ENCODE measurements at regions not wholly inside any gene's neighbourhood (a gene's known extent, or its start where the extent isn't known, plus 50 kb on each side); places are given as distances from the start of the nearest gene placed in this dataset.

GRCh38 chr4:22115262-22115661, 166.7 kb upstream of the KCNIP4 start:
- H3K9me3 ChIP-seq (ENCODE audit: control insufficient read depth, insufficient read depth, low read depth, low read length): no peaks in the 10 kb centered on the region
- H3K4me1 ChIP-seq (ENCODE audit: control insufficient read depth, extremely low read depth, insufficient read depth, low read length): no peaks in the 10 kb centered on the region
- TF ChIP-seq EZH2 (IDR thresholded peaks at IDR 0.05; ENCODE audit: low read length, missing control alignments): no peak
- TF ChIP-seq CTCF (conservative IDR thresholded peaks at IDR 0.05 in 1 of 2, IDR thresholded peaks at IDR 0.05 in 1 of 2; ENCODE audit: low read depth in 1 of 2, low read length in 2 of 2): no peak
- H3K36me3 ChIP-seq (ENCODE audit: control insufficient read depth, insufficient read depth, low read length): no peaks in the 10 kb centered on the region
- H3K9ac ChIP-seq (ENCODE audit: insufficient read depth, low read length): no peak overlapping the region
- H3K27ac ChIP-seq (ENCODE audit: insufficient read depth, low read length): no peak overlapping the region
- H3K27me3 ChIP-seq (ENCODE audit: control insufficient read depth, insufficient read depth, low read length): no peaks in the 10 kb centered on the region
- no peaks in the 10 kb centered on the region for H3K79me2 ChIP-seq (ENCODE audit: control insufficient read depth, insufficient read depth, low read length)
- DNase-seq (ENCODE audit: low read depth in 2 of 2): no peak
- no peak overlapping the region for H3K4me2 ChIP-seq (ENCODE audit: extremely low read depth, insufficient read depth, low read length)
- no peak overlapping the region for H2AFZ ChIP-seq (ENCODE audit: low read length)
- no peak overlapping the region for H3K4me3 ChIP-seq (replicated peaks in 1 of 4; ENCODE audit: control extremely low read depth in 1 of 4, insufficient read depth in 1 of 4, low read depth in 3 of 4, low read length in 4 of 4)
- no peaks in the 10 kb centered on the region for H4K20me1 ChIP-seq (ENCODE audit: control insufficient read depth, extremely low read depth, insufficient read depth, low read length)

GRCh38 chr4:22103768-22104167, 155.2 kb upstream of the KCNIP4 start:
- no peak for DNase-seq (ENCODE audit: low read depth in 2 of 2)
- H3K79me2 ChIP-seq (ENCODE audit: control insufficient read depth, insufficient read depth, low read length): no peaks in the 10 kb centered on the region
- H4K20me1 ChIP-seq (ENCODE audit: control insufficient read depth, extremely low read depth, insufficient read depth, low read length): no peaks in the 10 kb centered on the region
- no peak overlapping the region for H3K9ac ChIP-seq (ENCODE audit: insufficient read depth, low read length)
- H3K27ac ChIP-seq (ENCODE audit: insufficient read depth, low read length): no peak overlapping the region
- no peaks in the 10 kb centered on the region for H3K9me3 ChIP-seq (ENCODE audit: control insufficient read depth, insufficient read depth, low read depth, low read length)
- no peaks in the 10 kb centered on the region for H3K27me3 ChIP-seq (ENCODE audit: control insufficient read depth, insufficient read depth, low read length)
- H3K4me3 ChIP-seq (replicated peaks in 1 of 4; ENCODE audit: control extremely low read depth in 1 of 4, insufficient read depth in 1 of 4, low read depth in 3 of 4, low read length in 4 of 4): no peak overlapping the region
- H3K4me1 ChIP-seq (ENCODE audit: control insufficient read depth, extremely low read depth, insufficient read depth, low read length): no peaks in the 10 kb centered on the region
- H2AFZ ChIP-seq (ENCODE audit: low read length): no peak overlapping the region
- H3K4me2 ChIP-seq (ENCODE audit: extremely low read depth, insufficient read depth, low read length): no peak overlapping the region
- TF ChIP-seq EZH2 (IDR thresholded peaks at IDR 0.05; ENCODE audit: low read length, missing control alignments) (no peak), CTCF (conservative IDR thresholded peaks at IDR 0.05 in 1 of 2, IDR thresholded peaks at IDR 0.05 in 1 of 2; ENCODE audit: low read depth in 1 of 2, low read length in 2 of 2) (no peak)
- H3K36me3 ChIP-seq (ENCODE audit: control insufficient read depth, insufficient read depth, low read length): no peaks in the 10 kb centered on the region

- Histone ChIP-seq H3K36me3 (ENCODE audit: control insufficient read depth, insufficient read depth, low read length) (no peaks in the 10 kb centered on the region), H4K20me1 (ENCODE audit: control insufficient read depth, extremely low read depth, insufficient read depth, low read length) (no peaks in the 10 kb centered on the region), H3K4me1 (ENCODE audit: control insufficient read depth, extremely low read depth, insufficient read depth, low read length) (no peaks in the 10 kb centered on the region), H3K9ac (ENCODE audit: insufficient read depth, low read length) (no peak overlapping the region), H3K27ac (ENCODE audit: insufficient read depth, low read length) (no peak overlapping the region), H3K79me2 (ENCODE audit: control insufficient read depth, insufficient read depth, low read length) (no peaks in the 10 kb centered on the region), H3K9me3 (ENCODE audit: control insufficient read depth, insufficient read depth, low read depth, low read length) (no peaks in the 10 kb centered on the region), H3K4me3 (replicated peaks in 1 of 4; ENCODE audit: control extremely low read depth in 1 of 4, insufficient read depth in 1 of 4, low read depth in 3 of 4, low read length in 4 of 4) (no peak overlapping the region), H3K4me2 (ENCODE audit: extremely low read depth, insufficient read depth, low read length) (no peak overlapping the region), H2AFZ (ENCODE audit: low read length) (no peak overlapping the region), H3K27me3 (ENCODE audit: control insufficient read depth, insufficient read depth, low read length) (no peaks in the 10 kb centered on the region)
- peak; percentile 2 to 73 for DNase-seq (ENCODE audit: low read depth in 2 of 2)
- TF ChIP-seq EZH2 (IDR thresholded peaks at IDR 0.05; ENCODE audit: low read length, missing control alignments): no peak
- no peak for TF ChIP-seq CTCF (conservative IDR thresholded peaks at IDR 0.05 in 1 of 2, IDR thresholded peaks at IDR 0.05 in 1 of 2; ENCODE audit: low read depth in 1 of 2, low read length in 2 of 2)
These were observed 151.3 kb upstream of the KCNIP4 start for GRCh38 chr4:22099896-22100295.

Measured in fibroblast of lung (primary cell).